Stimulated activated CD4-positive, alpha-beta T cell treated with anti-CD3 and anti-CD28 coated beads, TNF-alpha, amount 100 ng/mL, for 1 hour (primary cell): ENCODE measurements at regions not wholly inside any gene's neighbourhood (a gene's known extent, or its start where the extent isn't known, plus 50 kb on each side); places are given as distances from the start of the nearest gene placed in this dataset.

Experiments
- DNase-seq, 3 donors: peaks; one replicate each; pipeline ENCODE4 v3.0.0-alpha.2; 2020; ENCODE audit warnings: low read depth in 3 of 3, low spot score in 1 of 3

- DNase-seq, result no peak
These were observed 88.6 kb upstream of the HAAO start for GRCh38 chr2:42880738-42881690.

GRCh38 chr2:42879913-42880737, 87.7 kb upstream of the HAAO start:
- no peak for DNase-seq

GRCh38 chr2:42879121-42879705, 86.8 kb upstream of the HAAO start:
- no peak for DNase-seq

GRCh38 chr2:42878581-42878980, 86.2 kb upstream of the HAAO start:
- DNase-seq, result no peak

- no peak for DNase-seq
These were observed 85.6 kb upstream of the HAAO start for GRCh38 chr2:42877936-42878335.

GRCh38 chr2:42877511-42877910, 85.1 kb upstream of the HAAO start:
- no peak for DNase-seq

GRCh38 chr2:42876326-42876751, 84.0 kb upstream of the HAAO start:
- no peak for DNase-seq

- no peak for DNase-seq
These were observed 83.5 kb upstream of the HAAO start for GRCh38 chr2:42875880-42876279.

- DNase-seq, result no peak
These were observed 82.8 kb upstream of the HAAO start for GRCh38 chr2:42874949-42875801.

GRCh38 chr2:42872721-42873120, 80.3 kb upstream of the HAAO start:
- no peak for DNase-seq

- no peak for DNase-seq
These were observed 79.0 kb upstream of the HAAO start for GRCh38 chr2:42871372-42871771.

- DNase-seq, result no peak
These were observed 76.5 kb upstream of the HAAO start for GRCh38 chr2:42868874-42869273.

GRCh38 chr2:42868096-42868495, 75.7 kb upstream of the HAAO start:
- DNase-seq, result no peak

GRCh38 chr2:42867093-42868065, 75.0 kb upstream of the HAAO start:
- DNase-seq, result no peak

GRCh38 chr2:42865884-42866881, 73.8 kb upstream of the HAAO start:
- no peak for DNase-seq

- DNase-seq, result no peak
These were observed 72.4 kb upstream of the HAAO start for GRCh38 chr2:42864641-42865280.

- DNase-seq, result no peak
These were observed 71.8 kb upstream of the HAAO start for GRCh38 chr2:42864222-42864621.

- no peak for DNase-seq
These were observed 71.4 kb upstream of the HAAO start for GRCh38 chr2:42863751-42864150.
